ENCODE measurements at regions not wholly inside any gene's neighbourhood (a gene's known extent, or its start where the extent isn't known, plus 50 kb on each side); places are given as distances from the start of the nearest gene placed in this dataset.

- H3K9ac ChIP-seq (ENCODE audit: low read length), result no peak overlapping the region
- no peak overlapping the region for H3K4me3 ChIP-seq (ENCODE audit: low read length)
- H3K27me3 ChIP-seq (ENCODE audit: low read depth, low read length), result no peaks in the 10 kb centered on the region
- H3K4me2 ChIP-seq (ENCODE audit: low read length), result no peak overlapping the region
- no peaks in the 10 kb centered on the region for H3K9me3 ChIP-seq (ENCODE audit: insufficient read depth, low read length)
- H3K79me2 ChIP-seq (ENCODE audit: low read length), result no peaks in the 10 kb centered on the region
- no peak for TF ChIP-seq CTCF (IDR thresholded peaks at IDR 0.05; ENCODE audit: low read depth, low read length)
- TF ChIP-seq EZH2phosphoT487 (IDR thresholded peaks at IDR 0.05; ENCODE audit: low read depth), result no peak
- no peak overlapping the region for H2AFZ ChIP-seq (ENCODE audit: low read depth, low read length)
- no peaks in the 10 kb centered on the region for H3K4me1 ChIP-seq (ENCODE audit: low read length)
- H3K27ac ChIP-seq (ENCODE audit: low read length), result no peak overlapping the region
- no peaks in the 10 kb centered on the region for H4K20me1 ChIP-seq (ENCODE audit: insufficient read depth, low read length)
- H3K36me3 ChIP-seq (replicated peaks; ENCODE audit: low read depth, low read length), result no peaks in the 10 kb centered on the region
Observed at GRCh38 chr13:64855506-64855905, 2374.6 kb downstream of the PCDH9 start.

GRCh38 chr13:64850017-64850416 lies 2380.1 kb downstream of the PCDH9 start:
- Histone ChIP-seq H3K9me3 (ENCODE audit: insufficient read depth, low read length) (no peaks in the 10 kb centered on the region), H3K79me2 (ENCODE audit: low read length) (no peaks in the 10 kb centered on the region), H3K27me3 (ENCODE audit: low read depth, low read length) (no peaks in the 10 kb centered on the region), H3K4me3 (ENCODE audit: low read length) (no peak overlapping the region), H3K4me2 (ENCODE audit: low read length) (no peak overlapping the region), H4K20me1 (ENCODE audit: insufficient read depth, low read length) (no peaks in the 10 kb centered on the region), H3K27ac (ENCODE audit: low read length) (no peak overlapping the region), H3K9ac (ENCODE audit: low read length) (no peak overlapping the region), H3K4me1 (ENCODE audit: low read length) (no peaks in the 10 kb centered on the region), H3K36me3 (replicated peaks; ENCODE audit: low read depth, low read length) (no peaks in the 10 kb centered on the region), H2AFZ (ENCODE audit: low read depth, low read length) (no peak overlapping the region)
- TF ChIP-seq CTCF (IDR thresholded peaks at IDR 0.05; ENCODE audit: low read depth, low read length) (no peak), EZH2phosphoT487 (IDR thresholded peaks at IDR 0.05; ENCODE audit: low read depth) (no peak)

DNA sequence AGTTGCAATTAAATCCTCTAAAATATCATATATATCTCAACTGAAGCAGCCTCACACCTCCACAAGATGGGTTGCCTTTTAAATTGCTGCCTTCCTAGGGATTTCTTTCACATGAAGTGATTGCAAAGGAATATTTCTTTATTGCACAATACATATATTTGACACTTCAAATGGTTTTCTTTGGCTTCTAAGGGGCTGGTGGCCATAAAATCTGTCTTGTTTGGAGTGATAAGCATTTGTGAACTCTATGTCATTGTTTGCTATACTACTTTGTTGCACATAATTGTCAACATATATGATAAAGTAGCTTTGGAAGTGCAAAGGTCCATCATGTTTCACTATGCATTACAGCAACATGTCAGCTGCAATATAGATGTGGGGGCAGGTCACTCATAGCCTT lies 2380.9 kb downstream of the PCDH9 start:
- TF ChIP-seq EZH2phosphoT487 (IDR thresholded peaks at IDR 0.05; ENCODE audit: low read depth), result no peak
- no peak for TF ChIP-seq CTCF (IDR thresholded peaks at IDR 0.05; ENCODE audit: low read depth, low read length)
- Histone ChIP-seq H3K36me3 (replicated peaks; ENCODE audit: low read depth, low read length) (no peaks in the 10 kb centered on the region), H3K9me3 (ENCODE audit: insufficient read depth, low read length) (no peaks in the 10 kb centered on the region)

GRCh38 chr13:64847767-64848166 lies 2382.4 kb downstream of the PCDH9 start:
- H3K27ac ChIP-seq (ENCODE audit: low read length), result no peak overlapping the region
- no peak overlapping the region for H3K4me3 ChIP-seq (ENCODE audit: low read length)
- no peak for TF ChIP-seq EZH2phosphoT487 (IDR thresholded peaks at IDR 0.05; ENCODE audit: low read depth)
- no peak for TF ChIP-seq CTCF (IDR thresholded peaks at IDR 0.05; ENCODE audit: low read depth, low read length)
- H3K79me2 ChIP-seq (ENCODE audit: low read length), result no peaks in the 10 kb centered on the region
- no peak overlapping the region for H2AFZ ChIP-seq (ENCODE audit: low read depth, low read length)
- no peaks in the 10 kb centered on the region for H3K27me3 ChIP-seq (ENCODE audit: low read depth, low read length)
- no peaks in the 10 kb centered on the region for H3K4me1 ChIP-seq (ENCODE audit: low read length)
- no peaks in the 10 kb centered on the region for H3K9me3 ChIP-seq (ENCODE audit: insufficient read depth, low read length)
- H3K36me3 ChIP-seq (replicated peaks; ENCODE audit: low read depth, low read length), result no peaks in the 10 kb centered on the region
- no peak overlapping the region for H3K4me2 ChIP-seq (ENCODE audit: low read length)
- H4K20me1 ChIP-seq (ENCODE audit: insufficient read depth, low read length), result no peaks in the 10 kb centered on the region
- H3K9ac ChIP-seq (ENCODE audit: low read length), result no peak overlapping the region

More for the DNA sequence above, 2380.9 kb downstream of the PCDH9 start:
- H3K9ac ChIP-seq (ENCODE audit: low read length), result no peak overlapping the region
- no peak overlapping the region for H2AFZ ChIP-seq (ENCODE audit: low read depth, low read length)
- no peaks in the 10 kb centered on the region for H3K4me1 ChIP-seq (ENCODE audit: low read length)
- no peaks in the 10 kb centered on the region for H4K20me1 ChIP-seq (ENCODE audit: insufficient read depth, low read length)
- no peaks in the 10 kb centered on the region for H3K27me3 ChIP-seq (ENCODE audit: low read depth, low read length)
- no peak overlapping the region for H3K27ac ChIP-seq (ENCODE audit: low read length)
- no peak overlapping the region for H3K4me2 ChIP-seq (ENCODE audit: low read length)
- H3K79me2 ChIP-seq (ENCODE audit: low read length), result no peaks in the 10 kb centered on the region
- H3K4me3 ChIP-seq (ENCODE audit: low read length), result no peak overlapping the region
